ENCODE measurements at regions not wholly inside any gene's neighbourhood (a gene's known extent, or its start where the extent isn't known, plus 50 kb on each side); places are given as distances from the start of the nearest gene placed in this dataset.

DNA sequence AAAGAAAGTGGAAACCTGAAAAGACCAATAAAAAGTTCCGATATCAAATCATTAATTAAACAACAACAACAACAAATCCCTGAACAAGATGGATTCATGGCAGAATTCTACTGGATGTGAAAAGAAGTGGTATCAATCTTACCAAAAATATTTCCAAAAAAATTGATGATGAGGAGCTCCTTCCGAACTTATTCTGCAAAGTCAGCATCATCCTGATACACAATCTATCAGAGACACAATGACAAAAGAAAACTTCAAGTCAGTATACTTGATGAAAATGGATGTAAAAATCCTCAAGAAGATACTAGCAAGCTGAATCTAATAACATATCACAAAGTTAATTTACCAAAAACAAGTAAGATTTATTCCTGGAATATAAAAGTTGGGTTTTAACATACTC, 881.8 kb downstream of the SI start:
- ChIA-PET CTCF (interaction anchor here (0.7 to 1.2 kb wide), 2 partner anchors 22 to 692 kb away, joined by 3 to 5 read pairs; no protein-coding TSS in a partner anchor), POLR2A (no interaction called here)
- H3K4me1 ChIP-seq (ENCODE audit: control insufficient read depth, insufficient read depth, low read length), result 0 out of 2 replicates have a peak, but pooled peaks cover 3% of the 10 kb centered on the region
- no peak for TF ChIP-seq ZNF112 (tag by site-specific recombination; IDR thresholded peaks at IDR 0.05)
- no peak overlapping the region for H3K27ac ChIP-seq (ENCODE audit: extremely low read depth, low read depth, low read length)
- H3K36me3 ChIP-seq (ENCODE audit: control insufficient read depth in 2 of 2, insufficient read depth in 1 of 2, low read length in 2 of 2), result no peaks in the 10 kb centered on the region
- H3K4me3 ChIP-seq (ENCODE audit: low read depth, low read length), result no peak overlapping the region
- no peaks in the 10 kb centered on the region for H3K9me3 ChIP-seq (ENCODE audit: control insufficient read depth, insufficient read depth, low read depth, low read length)

- no peak for TF ChIP-seq ZNF391 (tag by site-specific recombination; IDR thresholded peaks at IDR 0.05; ENCODE audit: borderline replicate concordance, low read depth)
- no peak for TF ChIP-seq ZNF529 (tag by site-specific recombination; IDR thresholded peaks at IDR 0.05; ENCODE audit: insufficient replicate concordance)
- TF ChIP-seq TCF7L2 (IDR thresholded peaks at IDR 0.05; ENCODE audit: borderline replicate concordance, low read depth, low read length), result no peak
- TF ChIP-seq PRDM6 (tag by site-specific recombination; IDR thresholded peaks at IDR 0.05), result no peak
- TF ChIP-seq, protein P1, sequence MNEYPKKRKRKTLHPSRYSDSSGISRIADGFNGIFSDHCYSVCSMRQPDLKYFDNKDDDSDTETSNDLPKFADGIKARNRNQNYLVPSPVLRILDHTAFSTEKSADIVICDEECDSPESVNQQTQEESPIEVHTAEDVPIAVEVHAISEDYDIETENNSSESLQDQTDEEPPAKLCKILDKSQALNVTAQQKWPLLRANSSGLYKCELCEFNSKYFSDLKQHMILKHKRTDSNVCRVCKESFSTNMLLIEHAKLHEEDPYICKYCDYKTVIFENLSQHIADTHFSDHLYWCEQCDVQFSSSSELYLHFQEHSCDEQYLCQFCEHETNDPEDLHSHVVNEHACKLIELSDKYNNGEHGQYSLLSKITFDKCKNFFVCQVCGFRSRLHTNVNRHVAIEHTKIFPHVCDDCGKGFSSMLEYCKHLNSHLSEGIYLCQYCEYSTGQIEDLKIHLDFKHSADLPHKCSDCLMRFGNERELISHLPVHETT (tag by site-specific recombination; IDR thresholded peaks at IDR 0.05), result no peak
- TF ChIP-seq YY2 (tag by site-specific recombination; IDR thresholded peaks at IDR 0.05), result no peak
- no peak for TF ChIP-seq GLIS2 (tag by site-specific recombination; IDR thresholded peaks at IDR 0.05)
- TF ChIP-seq, protein P2, sequence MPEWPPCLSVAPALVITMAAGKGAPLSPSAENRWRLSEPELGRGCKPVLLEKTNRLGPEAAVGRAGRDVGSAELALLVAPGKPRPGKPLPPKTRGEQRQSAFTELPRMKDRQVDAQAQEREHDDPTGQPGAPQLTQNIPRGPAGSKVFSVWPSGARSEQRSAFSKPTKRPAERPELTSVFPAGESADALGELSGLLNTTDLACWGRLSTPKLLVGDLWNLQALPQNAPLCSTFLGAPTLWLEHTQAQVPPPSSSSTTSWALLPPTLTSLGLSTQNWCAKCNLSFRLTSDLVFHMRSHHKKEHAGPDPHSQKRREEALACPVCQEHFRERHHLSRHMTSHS (tag by site-specific recombination; IDR thresholded peaks at IDR 0.05), result no peak
- TF ChIP-seq SP7 (tag by site-specific recombination; IDR thresholded peaks at IDR 0.05), result no peak
- TF ChIP-seq ZNF621 (tag by site-specific recombination; IDR thresholded peaks at IDR 0.05), result no peak
- TF ChIP-seq ZNF211 (tag by site-specific recombination; IDR thresholded peaks at IDR 0.05; ENCODE audit: low read depth), result no peak
- TF ChIP-seq, protein P3, sequence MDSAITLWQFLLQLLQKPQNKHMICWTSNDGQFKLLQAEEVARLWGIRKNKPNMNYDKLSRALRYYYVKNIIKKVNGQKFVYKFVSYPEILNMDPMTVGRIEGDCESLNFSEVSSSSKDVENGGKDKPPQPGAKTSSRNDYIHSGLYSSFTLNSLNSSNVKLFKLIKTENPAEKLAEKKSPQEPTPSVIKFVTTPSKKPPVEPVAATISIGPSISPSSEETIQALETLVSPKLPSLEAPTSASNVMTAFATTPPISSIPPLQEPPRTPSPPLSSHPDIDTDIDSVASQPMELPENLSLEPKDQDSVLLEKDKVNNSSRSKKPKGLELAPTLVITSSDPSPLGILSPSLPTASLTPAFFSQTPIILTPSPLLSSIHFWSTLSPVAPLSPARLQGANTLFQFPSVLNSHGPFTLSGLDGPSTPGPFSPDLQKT (IDR thresholded peaks at IDR 0.05; ENCODE audit: borderline replicate concordance, low read depth, low read length), result no peak
- no peak for TF ChIP-seq ZNF292 (tag by site-specific recombination; IDR thresholded peaks at IDR 0.05; ENCODE audit: borderline replicate concordance, low read depth)
- no peak for TF ChIP-seq YY1 (tag by site-specific recombination; IDR thresholded peaks at IDR 0.05)
- no peak for TF ChIP-seq ZXDB (tag by site-specific recombination; IDR thresholded peaks at IDR 0.05)
- TF ChIP-seq HOXC10 (CRISPR knock-in tag; IDR thresholded peaks at IDR 0.05), result no peak
- TF ChIP-seq ZNF747 (tag by site-specific recombination; IDR thresholded peaks at IDR 0.05), result no peak
- TF ChIP-seq ZNF19 (tag by site-specific recombination; IDR thresholded peaks at IDR 0.05; ENCODE audit: low read depth), result no peak
- no peaks in the 10 kb centered on the region for H3K4me1 ChIP-seq (ENCODE audit: control insufficient read depth, insufficient read depth, low read length)
- CTCF ChIA-PET, result no interaction called here
- H3K9me3 ChIP-seq (ENCODE audit: control insufficient read depth, insufficient read depth, low read depth, low read length), result no peaks in the 10 kb centered on the region
- POLR2A ChIA-PET, result no interaction called here
- H3K4me3 ChIP-seq (ENCODE audit: low read depth, low read length), result no peak overlapping the region
- no peak overlapping the region for H3K27ac ChIP-seq (ENCODE audit: extremely low read depth, low read depth, low read length)
- no peaks in the 10 kb centered on the region for H3K36me3 ChIP-seq (ENCODE audit: control insufficient read depth in 2 of 2, insufficient read depth in 1 of 2, low read length in 2 of 2)
Observed at GRCh38 chr3:164194842-164195241, 883.5 kb downstream of the SI start.

Data from HEK293 (cell line).